H1 (cell line): ENCODE measurements at regions not wholly inside any gene's neighbourhood (a gene's known extent, or its start where the extent isn't known, plus 50 kb on each side); places are given as distances from the start of the nearest gene placed in this dataset.

ENCODE experiments used
- CHD7 ChIP-seq: fragments of 300-600 bp; sonication (generic); IDR thresholded peaks from 2 replicates; pipeline ENCODE4 v1.7.1; 2012; ENCODE audit warnings: low read length, moderate library complexity, mild to moderate bottlenecking, inconsistent platforms; ENCODE audit not compliant: insufficient replicate concordance
- JUN ChIP-seq: IDR thresholded peaks from 2 replicates; pipeline ENCODE4 v1.6.1; 2011; ENCODE audit warnings: low read depth, mild to moderate bottlenecking, improper control_type of control experiment, low read length
- JUND ChIP-seq: IDR thresholded peaks from 2 replicates; pipeline ENCODE4 v1.6.1; 2011; ENCODE audit warnings: mild to moderate bottlenecking, improper control_type of control experiment, low read length
- POLR2A ChIP-seq, 2 experiments: IDR thresholded peaks; 1 replicate in 1 of 2; 2 replicates in 1 of 2; pipeline ENCODE4 v1.6.1; 2011; ENCODE audit warnings: low read depth in 2 of 2, low read length in 2 of 2, mild to moderate bottlenecking in 2 of 2; ENCODE audit errors: control extremely low read depth in 1 of 2
- POU5F1 ChIP-seq: IDR thresholded peaks from 2 replicates; pipeline ENCODE4 v1.6.1; 2011; ENCODE audit warnings: low read depth, mild to moderate bottlenecking, low read length, moderate library complexity
- SIN3A ChIP-seq, 2 experiments: IDR thresholded peaks in 1 of 2; conservative IDR thresholded peaks in 1 of 2; 2 replicates each; pipeline ENCODE4 v1.6.1; 2011 to 2012; ENCODE audit warnings: low read length in 2 of 2, improper control_type of control experiment in 1 of 2, low read depth in 1 of 2, mild to moderate bottlenecking in 1 of 2
- YY1 ChIP-seq: IDR thresholded peaks from 2 replicates; pipeline ENCODE4 v1.6.1; 2011; ENCODE audit warnings: low read depth, mild to moderate bottlenecking, low read length

- no peak for TF ChIP-seq CHD7
- no peak for TF ChIP-seq YY1
- no peak for TF ChIP-seq JUN
- TF ChIP-seq POLR2A (IDR thresholded peaks at IDR 0.05; ENCODE audit: control extremely low read depth in 1 of 2, low read depth in 2 of 2, low read length in 2 of 2): no peak
- no peak for TF ChIP-seq JUND
- no peak for TF ChIP-seq POU5F1
- TF ChIP-seq SIN3A (conservative IDR thresholded peaks at IDR 0.05 in 1 of 2, IDR thresholded peaks at IDR 0.05 in 1 of 2; ENCODE audit: low read depth in 1 of 2, low read length in 2 of 2): no peak
These were observed 151.3 kb downstream of the BTG1 start (continued) for GRCh38 chr12:91994208-91994797.
